ENCODE measurements at regions not wholly inside any gene's neighbourhood (a gene's known extent, or its start where the extent isn't known, plus 50 kb on each side); places are given as distances from the start of the nearest gene placed in this dataset.

- DNase-seq (ENCODE audit: low read depth in 2 of 2), result no peak
These were observed 691.4 kb downstream of the ADGRL2 start for GRCh38 chr1:82492159-82492558.

GRCh38 chr1:82491301-82492048 is 690.7 kb downstream of the ADGRL2 start:
- no peak for DNase-seq (ENCODE audit: low read depth in 2 of 2)

- DNase-seq (ENCODE audit: low read depth in 2 of 2), result no peak
These were observed 687.0 kb downstream of the ADGRL2 start for GRCh38 chr1:82487778-82488177.

GRCh38 chr1:82486969-82487368 is 686.2 kb downstream of the ADGRL2 start:
- no peak for DNase-seq (ENCODE audit: low read depth in 2 of 2)

GRCh38 chr1:82486468-82486867 is 685.7 kb downstream of the ADGRL2 start:
- no peak for DNase-seq (ENCODE audit: low read depth in 2 of 2)

- no peak for DNase-seq (ENCODE audit: low read depth in 2 of 2)
These were observed 685.0 kb downstream of the ADGRL2 start for GRCh38 chr1:82485591-82486369.

- DNase-seq (ENCODE audit: low read depth in 2 of 2), result no peak
These were observed 682.4 kb downstream of the ADGRL2 start for GRCh38 chr1:82483146-82483545.

- no peak for DNase-seq (ENCODE audit: low read depth in 2 of 2)
These were observed 678.2 kb downstream of the ADGRL2 start for GRCh38 chr1:82478916-82479315.

- no peak for DNase-seq (ENCODE audit: low read depth in 2 of 2)
These were observed 671.9 kb downstream of the ADGRL2 start for GRCh38 chr1:82472489-82473131.

- no peak for DNase-seq (ENCODE audit: low read depth in 2 of 2)
These were observed 666.2 kb downstream of the ADGRL2 start for GRCh38 chr1:82466891-82467290.

GRCh38 chr1:82466416-82466815 is 665.7 kb downstream of the ADGRL2 start:
- DNase-seq (ENCODE audit: low read depth in 2 of 2), result no peak

GRCh38 chr1:82465024-82465423 is 664.3 kb downstream of the ADGRL2 start:
- DNase-seq (ENCODE audit: low read depth in 2 of 2), result no peak

- DNase-seq (ENCODE audit: low read depth in 2 of 2), result no peak
These were observed 663.7 kb downstream of the ADGRL2 start for GRCh38 chr1:82464362-82465001.

- no peak for DNase-seq (ENCODE audit: low read depth in 2 of 2)
These were observed 663.2 kb downstream of the ADGRL2 start for GRCh38 chr1:82463951-82464350.

GRCh38 chr1:82462366-82462765 is 661.6 kb downstream of the ADGRL2 start:
- no peak for DNase-seq (ENCODE audit: low read depth in 2 of 2)

GRCh38 chr1:82455342-82455741 is 654.6 kb downstream of the ADGRL2 start:
- no peak for DNase-seq (ENCODE audit: low read depth in 2 of 2)

- no peak for DNase-seq (ENCODE audit: low read depth in 2 of 2)
These were observed 653.7 kb downstream of the ADGRL2 start for GRCh38 chr1:82454431-82454830.

GRCh38 chr1:82453511-82454185 is 652.9 kb downstream of the ADGRL2 start:
- DNase-seq (ENCODE audit: low read depth in 2 of 2), result no peak

GRCh38 chr1:82452096-82452495 is 651.4 kb downstream of the ADGRL2 start:
- no peak for DNase-seq (ENCODE audit: low read depth in 2 of 2)

GRCh38 chr1:82451191-82451590 is 650.5 kb downstream of the ADGRL2 start:
- no peak for DNase-seq (ENCODE audit: low read depth in 2 of 2)

- no peak for DNase-seq (ENCODE audit: low read depth in 2 of 2)
These were observed 648.8 kb downstream of the ADGRL2 start for GRCh38 chr1:82449506-82450057.

Data from stimulated activated CD8-positive, alpha-beta memory T cell treated with anti-CD3 and anti-CD28 coated beads, Interleukin-15, amount 100 ng/mL, for 4 hours (primary cell).